HG03565 (cell line): ENCODE measurements at regions not wholly inside any gene's neighbourhood (a gene's known extent, or its start where the extent isn't known, plus 50 kb on each side); places are given as distances from the start of the nearest gene placed in this dataset.

Source experiments
- ATAC-seq: cut with Tn5 transposase; IDR thresholded peaks from one replicate; pipeline ENCODE4 v1.9.1; 2021; ENCODE audit warnings: mild to moderate bottlenecking, moderate library complexity; ENCODE audit not compliant: unreplicated experiment

GRCh38 chr9:80437825-80438224 lies 866.1 kb downstream of the TLE4 start:
- ATAC-seq = no peak

DNA sequence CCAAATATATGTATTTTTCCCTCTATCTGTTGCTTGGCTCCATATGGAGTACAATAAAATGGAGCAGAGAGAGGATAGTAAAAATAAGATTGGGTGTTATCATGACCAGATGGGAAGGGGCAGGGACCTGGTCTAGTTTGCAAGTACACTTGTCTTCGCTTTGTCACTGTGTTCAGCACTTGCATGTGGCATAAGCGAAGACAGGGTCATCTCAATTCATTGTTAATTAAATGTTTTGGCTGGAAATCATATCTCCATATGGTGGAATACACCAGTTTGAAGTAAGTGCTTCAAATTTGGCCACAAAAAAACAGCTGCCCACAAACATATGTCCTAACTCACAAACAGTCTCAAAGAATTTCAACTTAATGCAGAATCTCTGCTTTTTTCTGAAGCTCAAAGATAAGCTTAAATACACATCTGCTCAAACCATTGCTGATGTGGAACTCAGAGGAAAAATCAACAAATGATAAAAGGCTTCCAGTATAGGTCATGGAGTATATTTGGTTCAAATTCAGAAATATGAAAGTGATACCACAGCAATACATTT lies 865.4 kb downstream of the TLE4 start:
- ATAC-seq = no peak

GRCh38 chr9:80435591-80435990 lies 863.8 kb downstream of the TLE4 start:
- ATAC-seq = no peak

DNA sequence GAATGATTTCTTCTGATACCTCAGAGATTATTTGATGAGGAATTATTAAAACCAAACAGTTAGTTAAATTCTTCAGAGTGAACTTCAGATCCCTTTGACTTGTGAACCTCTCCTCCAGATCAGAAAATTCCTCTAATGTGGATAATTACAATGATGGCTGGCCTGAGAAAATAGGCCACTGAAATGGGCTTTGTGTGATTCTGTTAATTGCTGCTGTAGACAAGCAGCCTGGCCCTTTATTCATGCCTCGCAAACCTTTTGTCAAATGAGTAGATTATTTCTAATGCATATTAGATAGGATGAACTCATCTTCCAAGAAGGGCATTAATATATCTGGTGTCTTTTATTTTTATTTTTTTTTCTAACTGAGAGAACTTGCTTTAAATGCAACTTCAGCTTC lies 855.2 kb downstream of the TLE4 start:
- ATAC-seq = no peak

GRCh38 chr9:80417211-80417773 lies 845.5 kb downstream of the TLE4 start:
- ATAC-seq = no peak

GRCh38 chr9:80410106-80410505 lies 838.3 kb downstream of the TLE4 start:
- no peak for ATAC-seq

DNA sequence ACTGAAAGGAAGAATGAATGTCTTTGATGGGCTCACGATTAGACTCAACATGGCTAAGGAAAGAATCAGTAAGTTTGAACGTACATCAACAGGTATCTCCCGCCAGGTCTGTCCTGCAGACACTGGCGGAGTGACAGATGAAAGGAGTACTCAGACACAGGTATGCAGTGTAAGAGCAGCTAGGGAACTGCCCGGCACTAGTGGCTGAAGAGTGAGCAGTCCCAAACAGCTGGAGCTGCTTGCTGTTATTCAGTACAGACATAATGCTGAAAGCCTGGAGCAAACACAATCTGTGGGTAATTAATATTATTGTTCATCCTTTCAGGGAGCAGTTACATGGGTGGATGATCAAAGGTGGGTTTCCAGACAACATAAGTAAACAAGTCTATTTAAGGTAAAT lies 835.5 kb downstream of the TLE4 start:
- ATAC-seq = no peak

DNA sequence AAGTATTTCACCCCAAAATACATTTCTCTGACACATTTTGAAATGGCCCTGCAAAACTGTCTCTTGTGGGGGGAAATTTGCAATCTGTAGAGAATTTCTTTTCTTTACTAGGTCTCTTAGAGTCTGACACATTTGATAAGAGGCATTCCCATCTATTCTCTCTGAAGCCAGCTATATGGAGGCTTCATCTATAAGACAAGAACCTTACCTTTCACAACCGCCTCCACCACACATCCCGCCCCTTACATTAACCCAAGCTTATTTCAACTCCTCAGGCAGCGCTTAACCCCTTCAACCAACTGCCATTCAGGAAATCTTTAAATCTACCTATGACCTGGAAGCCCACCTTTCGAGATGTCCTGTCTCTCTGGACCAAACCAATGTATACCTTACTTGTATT lies 829.5 kb downstream of the TLE4 start:
- ATAC-seq = no peak

- ATAC-seq = no peak
Observed at GRCh38 chr9:80400624-80401230, 829.0 kb downstream of the TLE4 start.

DNA sequence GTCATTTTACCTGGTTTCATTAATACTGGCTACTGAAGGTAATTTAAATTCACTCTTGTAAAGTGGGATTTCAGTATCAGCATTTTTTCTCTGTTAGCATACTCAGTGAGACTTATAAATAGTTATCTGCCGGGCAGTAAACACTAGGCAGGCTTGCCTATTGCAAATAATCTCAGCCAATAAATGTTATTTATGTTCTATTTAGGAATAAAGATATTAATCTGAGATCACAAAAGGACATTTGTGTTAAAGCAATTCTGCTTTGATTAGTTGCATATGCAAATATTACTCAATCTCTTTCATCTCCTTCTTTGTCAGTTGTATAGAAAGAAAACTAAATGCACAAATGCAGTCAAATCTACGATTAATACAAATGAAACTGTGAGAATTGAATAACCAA lies 827.8 kb downstream of the TLE4 start:
- no peak for ATAC-seq

DNA sequence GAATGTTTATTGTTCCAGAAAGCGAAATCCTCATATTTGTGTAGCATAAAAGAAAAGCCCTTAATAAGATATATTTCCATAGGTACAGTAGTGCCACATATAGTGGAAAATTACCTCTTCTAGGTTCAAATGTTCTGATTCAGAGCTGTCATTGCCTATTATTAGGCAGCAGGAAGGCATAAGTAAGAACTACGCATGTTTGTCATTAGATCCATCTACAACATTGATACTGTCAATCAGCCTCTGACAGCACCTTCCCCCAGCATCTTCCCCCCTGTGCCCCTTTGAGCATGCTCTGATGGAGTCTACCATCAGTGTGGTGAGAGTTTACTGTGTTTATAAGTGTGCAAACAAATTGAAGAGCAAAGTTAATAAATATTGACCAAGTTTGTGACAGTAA lies 816.1 kb downstream of the TLE4 start:
- ATAC-seq = no peak

DNA sequence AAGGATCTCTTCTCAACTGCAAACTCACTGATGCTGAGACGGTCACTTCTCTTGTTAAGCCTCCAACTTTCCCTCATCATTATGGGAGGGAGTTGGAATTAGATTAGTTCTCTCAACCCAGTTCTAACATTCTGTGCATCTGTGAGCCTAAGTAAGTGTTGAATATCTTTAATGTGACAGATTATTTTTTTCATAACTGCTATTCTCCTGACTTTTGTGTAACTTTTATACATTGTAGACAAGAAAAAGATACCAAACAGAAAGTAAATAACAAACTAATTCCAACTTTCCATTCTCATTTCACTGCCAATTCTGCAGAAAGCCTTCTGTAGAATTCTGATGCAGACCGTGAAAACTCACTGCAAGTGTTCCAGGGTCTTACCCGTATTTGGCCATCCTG lies 813.5 kb downstream of the TLE4 start:
- ATAC-seq = no peak

- ATAC-seq = no peak
Observed at GRCh38 chr9:80383331-80383730, 811.6 kb downstream of the TLE4 start.

- ATAC-seq = no peak
Observed at GRCh38 chr9:80382211-80382891, 810.6 kb downstream of the TLE4 start.

- no peak for ATAC-seq
Observed at GRCh38 chr9:80380301-80380700, 808.5 kb downstream of the TLE4 start.

DNA sequence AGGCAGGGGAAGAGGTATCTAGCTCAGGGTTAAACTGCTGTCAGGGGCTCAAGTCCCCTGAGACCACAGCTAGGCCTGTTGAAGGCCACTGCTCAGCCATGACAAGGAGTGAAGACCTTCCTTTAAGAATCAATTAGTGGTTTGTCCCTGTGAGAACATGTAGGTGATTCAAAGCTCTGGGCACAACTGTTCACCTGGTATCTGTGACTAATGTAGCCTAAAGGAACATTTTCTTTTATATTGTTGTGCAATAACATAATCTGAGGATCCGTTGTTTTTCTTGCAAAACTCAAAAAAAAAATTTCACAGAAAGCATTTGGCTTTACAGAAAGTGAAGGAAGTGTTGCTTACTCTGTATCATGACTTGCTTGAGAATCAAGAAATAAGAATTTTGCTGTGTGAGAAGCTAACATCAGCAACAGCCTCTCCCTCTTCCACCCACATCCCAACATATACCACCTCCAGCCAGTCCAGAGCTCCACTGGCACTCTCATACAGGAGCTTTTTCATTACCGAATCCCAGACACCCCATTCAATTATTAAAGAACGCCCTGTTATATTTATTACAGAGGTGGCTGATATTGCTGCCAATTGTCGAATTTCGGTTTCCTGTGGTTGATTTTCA lies 807.0 kb downstream of the TLE4 start:
- no peak for ATAC-seq

GRCh38 chr9:80376180-80376579 lies 804.4 kb downstream of the TLE4 start:
- no peak for ATAC-seq

DNA sequence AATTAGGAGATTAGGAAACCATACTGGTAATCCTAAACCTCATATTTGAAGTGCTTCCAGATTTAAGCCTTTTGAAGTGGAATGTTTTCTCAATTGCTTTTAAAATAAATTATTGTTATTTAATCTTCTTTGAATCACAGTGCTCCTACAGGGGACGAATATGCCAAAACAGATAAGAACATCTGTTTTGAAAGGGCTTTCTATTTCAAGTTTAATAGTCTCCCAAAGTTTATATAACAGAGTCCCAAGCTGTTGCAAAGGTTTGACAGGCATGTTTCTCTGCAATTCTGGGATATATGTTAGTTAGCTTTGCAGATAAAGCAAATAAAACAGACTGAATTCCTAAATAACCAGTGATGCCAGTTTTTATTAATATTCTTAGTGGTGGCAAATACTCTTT lies 803.7 kb downstream of the TLE4 start:
- ATAC-seq = no peak

- ATAC-seq = no peak
Observed at GRCh38 chr9:80369641-80370040, 797.9 kb downstream of the TLE4 start.

DNA sequence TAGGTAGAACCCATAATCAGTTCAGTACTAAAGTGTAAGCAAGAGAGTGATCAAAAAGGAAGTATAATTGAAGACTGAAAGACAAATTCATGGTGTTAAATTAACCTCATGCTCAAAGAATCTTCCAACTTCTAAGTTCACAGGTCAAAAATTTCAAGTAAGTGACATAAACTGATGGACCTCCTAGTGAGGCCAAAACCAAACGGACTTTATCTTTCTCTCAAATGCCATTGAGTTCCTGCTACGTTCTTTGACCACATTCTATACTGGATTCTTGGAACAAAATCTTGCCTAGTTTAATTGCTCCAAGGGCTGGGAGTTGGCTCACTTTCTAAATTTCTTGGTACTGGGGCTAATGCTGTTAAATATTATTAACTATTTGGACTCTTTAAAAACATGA lies 794.9 kb downstream of the TLE4 start:
- no peak for ATAC-seq

DNA sequence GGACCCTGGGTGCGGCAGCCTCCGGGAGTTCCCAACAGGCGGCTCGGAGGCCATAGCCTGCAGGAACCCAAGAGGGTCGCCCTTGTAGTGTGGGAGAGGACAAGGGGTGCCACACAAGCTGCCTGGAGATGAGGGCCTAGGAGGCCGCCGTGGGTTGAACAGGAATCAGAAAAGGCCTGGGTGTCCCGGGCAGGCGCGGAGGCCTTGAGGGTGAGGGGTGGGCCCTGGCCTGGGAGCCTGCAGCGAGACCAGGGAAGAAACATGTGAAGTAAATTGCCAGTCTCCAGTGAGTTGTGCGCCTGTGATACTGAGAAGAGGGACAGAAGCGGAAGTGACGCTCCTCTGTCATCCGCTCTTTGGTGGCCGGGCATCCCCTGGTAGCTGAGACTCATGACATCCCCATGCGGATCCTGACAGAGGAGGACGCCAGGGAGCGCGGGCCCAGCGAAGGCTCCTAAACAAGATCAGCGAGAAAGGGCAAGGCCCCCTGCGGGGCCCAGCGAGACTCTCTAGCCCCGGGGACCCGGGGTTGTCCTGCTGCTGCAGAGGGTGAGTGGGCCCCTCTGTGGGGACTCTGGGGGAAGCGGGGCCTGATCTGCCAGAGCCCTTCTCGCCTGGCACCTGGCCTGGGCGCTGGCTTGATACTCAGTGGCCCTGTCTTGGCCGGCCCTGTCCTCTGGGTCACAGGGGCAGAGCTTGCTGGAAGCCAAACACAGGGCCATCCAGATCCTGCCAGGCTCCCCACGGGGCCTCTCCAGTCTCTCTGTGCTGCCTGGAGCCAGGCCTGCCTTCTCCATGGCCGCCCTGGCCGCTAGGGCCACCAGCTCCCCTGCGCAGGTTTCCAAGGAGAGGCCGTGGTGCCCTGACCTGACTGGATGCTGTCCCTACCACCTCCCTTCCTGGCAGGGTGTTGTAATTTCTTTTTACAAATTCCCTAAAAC lies 788.4 kb downstream of the TLE4 start:
- ATAC-seq = no peak
